Liver (tissue), 3 donors: ENCODE measurements at regions not wholly inside any gene's neighbourhood (a gene's known extent, or its start where the extent isn't known, plus 50 kb on each side); places are given as distances from the start of the nearest gene placed in this dataset.

Experiments used
- FOXA1 ChIP-seq: IDR thresholded peaks from 2 replicates; pipeline ENCODE4 v1.6.1; 2016; ENCODE audit warnings: antibody characterized with exemption
- GABPA ChIP-seq, 2 donors: IDR thresholded peaks in 1 of 2; conservative IDR thresholded peaks in 1 of 2; 2 replicates each; pipeline ENCODE4 v1.6.1; 2016; ENCODE audit warnings: antibody characterized with exemption in 2 of 2, mild to moderate bottlenecking in 1 of 2, moderate library complexity in 1 of 2
- TF ChIP-seq, protein P1 (sequence below): IDR thresholded peaks from 2 replicates; pipeline ENCODE4 v1.6.1; 2016; ENCODE audit warnings: antibody characterized with exemption
- TF ChIP-seq, protein P2 (sequence below): fragments of 150-350 bp; IDR thresholded peaks from 2 replicates; pipeline ENCODE4 v1.5.1; 2017; ENCODE audit warnings: improper control_type of control experiment, low read depth, low read length; ENCODE audit not compliant: missing input control
- donor health status: healthy.
- donor health status: healthy.

DNA sequence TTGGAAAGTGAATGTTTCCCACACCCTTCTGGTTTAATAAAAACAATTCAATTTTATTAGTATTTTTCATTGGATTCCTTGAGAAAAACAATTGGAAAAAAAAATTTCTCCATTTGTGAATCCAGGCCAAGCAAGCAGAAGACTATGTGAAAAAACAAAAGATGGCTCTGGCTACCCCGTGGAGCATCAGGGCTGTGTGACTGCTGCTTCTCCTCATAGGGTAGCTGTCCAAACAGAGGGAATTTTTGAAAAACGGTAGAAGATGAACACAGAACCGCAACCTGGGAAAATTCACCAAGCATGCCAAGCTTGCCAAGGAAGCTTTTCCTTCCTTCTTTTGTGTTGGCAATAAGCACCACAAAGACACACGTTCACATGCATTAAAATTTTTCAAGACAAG is 71.3 kb upstream of the ACVR2A start:
- TF ChIP-seq, protein P1, sequence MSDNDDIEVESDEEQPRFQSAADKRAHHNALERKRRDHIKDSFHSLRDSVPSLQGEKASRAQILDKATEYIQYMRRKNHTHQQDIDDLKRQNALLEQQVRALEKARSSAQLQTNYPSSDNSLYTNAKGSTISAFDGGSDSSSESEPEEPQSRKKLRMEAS = no peak
- TF ChIP-seq, protein P2, sequence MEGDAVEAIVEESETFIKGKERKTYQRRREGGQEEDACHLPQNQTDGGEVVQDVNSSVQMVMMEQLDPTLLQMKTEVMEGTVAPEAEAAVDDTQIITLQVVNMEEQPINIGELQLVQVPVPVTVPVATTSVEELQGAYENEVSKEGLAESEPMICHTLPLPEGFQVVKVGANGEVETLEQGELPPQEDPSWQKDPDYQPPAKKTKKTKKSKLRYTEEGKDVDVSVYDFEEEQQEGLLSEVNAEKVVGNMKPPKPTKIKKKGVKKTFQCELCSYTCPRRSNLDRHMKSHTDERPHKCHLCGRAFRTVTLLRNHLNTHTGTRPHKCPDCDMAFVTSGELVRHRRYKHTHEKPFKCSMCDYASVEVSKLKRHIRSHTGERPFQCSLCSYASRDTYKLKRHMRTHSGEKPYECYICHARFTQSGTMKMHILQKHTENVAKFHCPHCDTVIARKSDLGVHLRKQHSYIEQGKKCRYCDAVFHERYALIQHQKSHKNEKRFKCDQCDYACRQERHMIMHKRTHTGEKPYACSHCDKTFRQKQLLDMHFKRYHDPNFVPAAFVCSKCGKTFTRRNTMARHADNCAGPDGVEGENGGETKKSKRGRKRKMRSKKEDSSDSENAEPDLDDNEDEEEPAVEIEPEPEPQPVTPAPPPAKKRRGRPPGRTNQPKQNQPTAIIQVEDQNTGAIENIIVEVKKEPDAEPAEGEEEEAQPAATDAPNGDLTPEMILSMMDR = no peak
- no peak for TF ChIP-seq GABPA (IDR thresholded peaks at IDR 0.05 in 1 of 2, conservative IDR thresholded peaks at IDR 0.05 in 1 of 2)
- no peak for TF ChIP-seq FOXA1
